MCF 10A (cell line): ENCODE measurements at regions not wholly inside any gene's neighbourhood (a gene's known extent, or its start where the extent isn't known, plus 50 kb on each side); places are given as distances from the start of the nearest gene placed in this dataset.

Experiments used
- BruUV-seq: library from RNA; stranded (reverse); fragments of 400-500 nt; replicated peaks from 2 replicates; lab custom pipeline; 2021; lab: Mats Ljungman, UMichigan
- CTCF ChIA-PET: fragments of 300-600 bp; sonication (Branson Sonifier 250); formaldehyde crosslinking; extraction: SDS; loops from one replicate; lab custom pipeline; 2021; ENCODE audit warnings: antibody characterized with exemption, inconsistent platforms; lab: Yijun Ruan, JAX
- POLR2A ChIA-PET: fragments of 300-600, 350-650 bp; sonication (Branson Sonifier 250); formaldehyde crosslinking; extraction: SDS; loops from one replicate; lab custom pipeline; 2020; ENCODE audit warnings: antibody characterized with exemption, inconsistent platforms; lab: Yijun Ruan, JAX
- DNase-seq: peaks from one replicate; pipeline ENCODE4 v3.0.0-alpha.2; 2018; ENCODE audit not compliant: unreplicated experiment
- H3K27ac Mint-ChIP-seq: one replicate; pipeline ENCODE4 v1.8.0; 2022; ENCODE audit warnings: mild to moderate bottlenecking, low read depth, mixed read lengths; ENCODE audit not compliant: unreplicated experiment
- H3K27me3 Mint-ChIP-seq: one replicate; pipeline ENCODE4 v1.8.0; 2022; ENCODE audit warnings: mixed read lengths; ENCODE audit not compliant: insufficient read depth, unreplicated experiment
- H3K36me3 Mint-ChIP-seq: one replicate; pipeline ENCODE4 v1.8.0; 2022; ENCODE audit warnings: mild to moderate bottlenecking, moderate library complexity, mixed read lengths; ENCODE audit not compliant: insufficient read depth, unreplicated experiment
- H3K4me1 Mint-ChIP-seq: one replicate; pipeline ENCODE4 v1.8.0; 2022; ENCODE audit warnings: mixed read lengths; ENCODE audit not compliant: insufficient read depth, unreplicated experiment
- H3K4me3 Mint-ChIP-seq: one replicate; pipeline ENCODE4 v1.8.0; 2022; ENCODE audit warnings: mild to moderate bottlenecking, moderate library complexity, mixed read lengths; ENCODE audit not compliant: unreplicated experiment
- H3K9me3 Mint-ChIP-seq: one replicate; pipeline ENCODE4 v1.8.0; 2022; ENCODE audit warnings: mixed read lengths; ENCODE audit not compliant: unreplicated experiment
- intact Hi-C: fragments of 100-400 bp; cut with micrococcal nuclease; formaldehyde crosslinking; loops from 2 replicates; pipeline ENCODE4 v1.14.1; 2022
- TF ChIP-seq, protein P1 (sequence below): fragments of 200-600 bp; IDR thresholded peaks from one replicate; pipeline ENCODE4 v1.8.0; 2022; ENCODE audit warnings: antibody characterized with exemption, mild to moderate bottlenecking; ENCODE audit not compliant: unreplicated experiment

DNA sequence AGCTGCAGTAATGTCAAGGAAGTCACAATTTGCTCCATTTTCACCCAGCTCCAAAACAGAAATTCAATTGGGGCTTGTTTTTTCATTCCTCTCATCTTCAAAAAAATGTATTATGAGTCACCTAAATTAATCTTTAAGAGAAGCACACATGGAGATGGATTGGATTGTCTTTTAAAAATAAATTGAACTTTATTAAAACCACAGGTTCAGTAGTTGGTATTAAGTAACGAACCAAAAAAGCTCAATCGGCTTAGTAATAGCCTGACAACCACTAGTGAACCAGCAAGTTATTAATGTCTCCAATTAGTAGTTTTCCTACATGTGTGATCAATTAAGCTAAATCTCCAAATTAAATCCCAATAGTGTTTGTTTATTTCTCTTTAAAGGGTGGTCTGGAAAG lies 283.5 kb upstream of the GIMD1 start:
- Mint-ChIP-seq H3K4me1 (no peaks in the 10 kb centered on the region), H3K27ac (no peak overlapping the region), H3K9me3 (no peaks in the 10 kb centered on the region), H3K36me3 (no peaks in the 10 kb centered on the region), H3K4me3 (no peak overlapping the region), H3K27me3 (no peaks in the 10 kb centered on the region)
- TF ChIP-seq, protein P1, sequence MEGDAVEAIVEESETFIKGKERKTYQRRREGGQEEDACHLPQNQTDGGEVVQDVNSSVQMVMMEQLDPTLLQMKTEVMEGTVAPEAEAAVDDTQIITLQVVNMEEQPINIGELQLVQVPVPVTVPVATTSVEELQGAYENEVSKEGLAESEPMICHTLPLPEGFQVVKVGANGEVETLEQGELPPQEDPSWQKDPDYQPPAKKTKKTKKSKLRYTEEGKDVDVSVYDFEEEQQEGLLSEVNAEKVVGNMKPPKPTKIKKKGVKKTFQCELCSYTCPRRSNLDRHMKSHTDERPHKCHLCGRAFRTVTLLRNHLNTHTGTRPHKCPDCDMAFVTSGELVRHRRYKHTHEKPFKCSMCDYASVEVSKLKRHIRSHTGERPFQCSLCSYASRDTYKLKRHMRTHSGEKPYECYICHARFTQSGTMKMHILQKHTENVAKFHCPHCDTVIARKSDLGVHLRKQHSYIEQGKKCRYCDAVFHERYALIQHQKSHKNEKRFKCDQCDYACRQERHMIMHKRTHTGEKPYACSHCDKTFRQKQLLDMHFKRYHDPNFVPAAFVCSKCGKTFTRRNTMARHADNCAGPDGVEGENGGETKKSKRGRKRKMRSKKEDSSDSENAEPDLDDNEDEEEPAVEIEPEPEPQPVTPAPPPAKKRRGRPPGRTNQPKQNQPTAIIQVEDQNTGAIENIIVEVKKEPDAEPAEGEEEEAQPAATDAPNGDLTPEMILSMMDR, result no peak
- BruUV-seq, result no TSS peak
- intact Hi-C loops, result no loop called here
- CTCF ChIA-PET, result interaction anchor here (0.7 kb wide), 1 partner anchor 41 kb away, joined by 5 read pairs; no protein-coding TSS in a partner anchor
- DNase-seq, result no peak
- POLR2A ChIA-PET, result no interaction called here

DNA sequence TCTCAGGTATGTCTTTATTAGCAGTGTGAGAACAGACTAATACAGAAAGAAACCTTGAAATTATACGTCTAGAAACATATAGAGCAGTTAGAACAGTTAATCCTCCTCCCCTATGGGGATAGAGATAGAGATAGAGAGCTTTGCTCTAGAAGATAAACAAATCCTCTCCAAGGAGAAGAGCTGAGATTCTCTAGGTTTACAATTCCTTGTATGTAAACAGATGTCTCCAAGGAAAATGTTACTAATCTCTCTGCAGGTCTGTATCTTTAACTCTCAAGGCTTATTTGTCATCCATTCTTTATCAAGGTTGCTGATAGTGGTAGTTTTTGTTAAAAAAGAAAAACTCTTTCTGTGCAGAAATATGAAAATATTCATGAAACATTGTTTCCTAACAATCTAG lies 282.1 kb upstream of the GIMD1 start:
- ChIA-PET POLR2A (no interaction called here), CTCF (no interaction called here)
- Mint-ChIP-seq H3K27ac (no peak overlapping the region), H3K27me3 (no peaks in the 10 kb centered on the region), H3K9me3 (no peaks in the 10 kb centered on the region), H3K4me1 (no peaks in the 10 kb centered on the region), H3K36me3 (no peaks in the 10 kb centered on the region), H3K4me3 (no peak overlapping the region)
- no peak for DNase-seq
- intact Hi-C loops, result no loop called here
- BruUV-seq, result no TSS peak
- TF ChIP-seq, protein P1, result no peak

- ChIA-PET CTCF (no interaction called here), POLR2A (no interaction called here)
- TF ChIP-seq, protein P1, result no peak
- H3K4me1 Mint-ChIP-seq, result no peaks in the 10 kb centered on the region
- intact Hi-C loops, result no loop called here
- no peak overlapping the region for H3K4me3 Mint-ChIP-seq
- H3K9me3 Mint-ChIP-seq, result no peaks in the 10 kb centered on the region
- H3K27ac Mint-ChIP-seq, result no peak overlapping the region
- no peak for DNase-seq
- no TSS peak for BruUV-seq
- H3K36me3 Mint-ChIP-seq, result no peaks in the 10 kb centered on the region
- no peaks in the 10 kb centered on the region for H3K27me3 Mint-ChIP-seq
Observed at GRCh38 chr4:106647451-106647850, 278.9 kb upstream of the GIMD1 start.

DNA sequence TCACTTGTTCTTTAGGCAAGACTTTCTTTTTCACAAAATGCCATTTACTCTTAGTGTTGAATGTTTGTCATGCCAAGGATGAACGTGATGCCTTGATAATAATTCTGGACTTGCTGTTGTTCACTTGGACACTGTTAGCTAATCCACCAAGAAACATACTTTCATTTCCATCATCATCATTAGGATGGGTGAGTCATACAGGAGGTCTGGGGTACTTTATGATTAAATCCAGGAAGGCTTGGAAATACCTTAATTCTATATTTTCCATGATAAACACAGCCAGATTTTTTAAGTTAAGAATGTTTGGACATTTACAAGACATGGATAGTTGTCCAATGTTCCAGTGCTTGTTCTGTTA lies 260.7 kb upstream of the GIMD1 start:
- POLR2A ChIA-PET, result no interaction called here
- H3K4me1 Mint-ChIP-seq, result no peaks in the 10 kb centered on the region
- CTCF ChIA-PET, result interaction anchor here (1.1 kb wide), 1 partner anchor 24 kb away, joined by 4 read pairs; no protein-coding TSS in a partner anchor
- no peak overlapping the region for H3K27ac Mint-ChIP-seq
- H3K9me3 Mint-ChIP-seq, result no peaks in the 10 kb centered on the region
- intact Hi-C loops, result no loop called here
- DNase-seq, result peak; percentile 12
- H3K36me3 Mint-ChIP-seq, result no peaks in the 10 kb centered on the region
- BruUV-seq, result no TSS peak
- no peak overlapping the region for H3K4me3 Mint-ChIP-seq
- no peaks in the 10 kb centered on the region for H3K27me3 Mint-ChIP-seq
- TF ChIP-seq, protein P1, result no peak
